IMR-90 (cell line): ENCODE measurements at regions not wholly inside any gene's neighbourhood (a gene's known extent, or its start where the extent isn't known, plus 50 kb on each side); places are given as distances from the start of the nearest gene placed in this dataset.

Experiments used
- ATAC-seq: fragments of 200-7000 bp; cut with Tn5 transposase; 2 replicates; pipeline ENCODE4 v1.9.1; 2020; ENCODE audit warnings: low read depth, mild to moderate bottlenecking, moderate library complexity
- BruUV-seq: library from RNA; stranded (reverse); fragments of 400-500 nt; replicated peaks from 2 replicates; lab custom pipeline; 2021; lab: Mats Ljungman, UMichigan
- CTCF ChIA-PET: fragments of 300-600 bp; formaldehyde crosslinking; extraction: SDS; loops from one replicate; lab custom pipeline; 2021; ENCODE audit warnings: antibody characterized with exemption; lab: Yijun Ruan, JAX
- POLR2A ChIA-PET: fragments of 300-600 bp; sonication (Branson Sonifier 250); formaldehyde crosslinking; loops from one replicate; lab custom pipeline; 2022; ENCODE audit warnings: antibody characterized with exemption; ENCODE audit not compliant: unreplicated experiment; lab: Charles Lee
- DNase-seq: peaks from one replicate; pipeline ENCODE4 v3.0.0; 2013
- H2AFZ ChIP-seq: replicated peaks from 2 replicates; pipeline ENCODE3; 2013; ENCODE audit warnings: low read length, mild to moderate bottlenecking; ENCODE audit not compliant: poor library complexity
- H2AK5ac ChIP-seq: 2 replicates; pipeline ENCODE4 v1.6.1; 2013; ENCODE audit warnings: low read depth, low read length, inconsistent platforms
- H2AK9ac ChIP-seq: replicated peaks from 2 replicates; pipeline ENCODE3; 2013; ENCODE audit warnings: mild to moderate bottlenecking, low read depth, low read length, moderate library complexity; ENCODE audit not compliant: poor library complexity
- H2BK120ac ChIP-seq: 2 replicates; pipeline ENCODE4 v1.6.1; 2013; ENCODE audit warnings: low read depth, low read length, inconsistent platforms
- H2BK15ac ChIP-seq: 3 replicates; pipeline ENCODE4 v1.6.1; 2013; ENCODE audit warnings: low read depth, low read length, inconsistent platforms
- H2BK20ac ChIP-seq: 2 replicates; pipeline ENCODE4 v1.6.1; 2013; ENCODE audit warnings: low read depth, mild to moderate bottlenecking, inconsistent platforms, low read length, moderate library complexity
- H2BK5ac ChIP-seq: 2 replicates; pipeline ENCODE4 v1.6.1; 2013; ENCODE audit warnings: mild to moderate bottlenecking, low read depth, low read length, inconsistent platforms; ENCODE audit not compliant: poor library complexity, severe bottlenecking
- H3K14ac ChIP-seq: replicated peaks from 2 replicates; pipeline ENCODE4 v1.6.1; 2013; ENCODE audit warnings: low read depth, low read length, inconsistent platforms
- H3K18ac ChIP-seq: 2 replicates; pipeline ENCODE4 v1.6.1; 2013; ENCODE audit warnings: low read depth, low read length, control low read depth
- H3K23ac ChIP-seq: 2 replicates; pipeline ENCODE4 v1.6.1; 2013; ENCODE audit warnings: low read depth, low read length, inconsistent platforms
- H3K27ac ChIP-seq: 2 replicates; pipeline ENCODE4 v1.5.1; 2013; ENCODE audit warnings: mild to moderate bottlenecking, control low read depth, low read length; ENCODE audit not compliant: insufficient read depth
- H3K27me3 ChIP-seq: 2 replicates; pipeline ENCODE4 v1.6.1; 2013; ENCODE audit warnings: low read length; ENCODE audit not compliant: control insufficient read depth, insufficient read depth
- H3K36me3 ChIP-seq: 2 replicates; pipeline ENCODE4 v1.6.1; 2013; ENCODE audit warnings: low read length, mixed read lengths; ENCODE audit not compliant: control insufficient read depth, insufficient read depth
- H3K4ac ChIP-seq: 2 replicates; pipeline ENCODE4 v1.6.1; 2013; ENCODE audit warnings: low read depth, low read length, inconsistent platforms
- H3K4me1 ChIP-seq: 2 replicates; pipeline ENCODE4 v1.6.1; 2013; ENCODE audit warnings: low read length, mixed read lengths; ENCODE audit not compliant: control insufficient read depth, insufficient read depth
- H3K4me2 ChIP-seq: 2 replicates; pipeline ENCODE4 v1.6.1; 2013; ENCODE audit warnings: low read depth, mild to moderate bottlenecking, control low read depth, low read length, moderate library complexity
- H3K4me3 ChIP-seq: 2 replicates; pipeline ENCODE4 v1.5.1; 2013; ENCODE audit warnings: low read depth, mild to moderate bottlenecking, control low read depth, low read length, moderate library complexity; ENCODE audit not compliant: insufficient read depth
- H3K56ac ChIP-seq: 2 replicates; pipeline ENCODE4 v1.6.1; 2013; ENCODE audit warnings: low read length, inconsistent platforms; ENCODE audit not compliant: insufficient read depth; ENCODE audit errors: extremely low read depth
- H3K79me1 ChIP-seq, 2 experiments: 2 replicates each; pipeline ENCODE4 v1.6.1; 2013; ENCODE audit warnings: low read length in 2 of 2, inconsistent platforms in 1 of 2, low read depth in 1 of 2
- H3K9ac ChIP-seq: 2 replicates; pipeline ENCODE4 v1.6.1; 2013; ENCODE audit warnings: low read depth, low read length, control low read depth
- H3K9me1 ChIP-seq: 2 replicates; pipeline ENCODE4 v1.6.1; 2013; ENCODE audit warnings: low read length, inconsistent platforms; ENCODE audit not compliant: insufficient read depth
- H3K9me3 ChIP-seq: 2 replicates; pipeline ENCODE4 v1.6.1; 2013; ENCODE audit warnings: low read length; ENCODE audit not compliant: control insufficient read depth, insufficient read depth
- H4K20me1 ChIP-seq: 2 replicates; pipeline ENCODE4 v1.6.1; 2013; ENCODE audit warnings: low read length, inconsistent platforms; ENCODE audit not compliant: insufficient read depth
- H4K5ac ChIP-seq: 2 replicates; pipeline ENCODE4 v1.6.1; 2013; ENCODE audit warnings: mild to moderate bottlenecking, low read depth, low read length, control low read depth
- H4K8ac ChIP-seq, 2 experiments: 2 replicates each; pipeline ENCODE4 v1.6.1; 2013; ENCODE audit warnings: low read depth in 2 of 2, low read length in 2 of 2, control low read depth in 1 of 2, inconsistent platforms in 1 of 2
- H4K91ac ChIP-seq: 2 replicates; pipeline ENCODE4 v1.6.1; 2013; ENCODE audit warnings: low read depth, low read length, inconsistent platforms; ENCODE audit not compliant: insufficient read depth
- BHLHE40 ChIP-seq: fragments of 150-350 bp; IDR thresholded peaks from 2 replicates; pipeline ENCODE4 v1.6.1; 2016; ENCODE audit warnings: mild to moderate bottlenecking, low read depth, low read length
- CEBPB ChIP-seq: IDR thresholded peaks from 2 replicates; pipeline ENCODE4 v1.6.1; 2012; ENCODE audit warnings: low read depth, low read length, improper control_type of control experiment
- CHD1 ChIP-seq: IDR thresholded peaks from 2 replicates; pipeline ENCODE4 v1.6.1; 2012; ENCODE audit warnings: low read depth, low read length, improper control_type of control experiment
- CTCF ChIP-seq: conservative IDR thresholded peaks from 2 replicates; pipeline ENCODE4 v1.5.1; 2012; ENCODE audit warnings: mild to moderate bottlenecking, low read depth, low read length, improper control_type of control experiment
- MAFK ChIP-seq: IDR thresholded peaks from 2 replicates; pipeline ENCODE4 v1.6.1; 2012; ENCODE audit warnings: low read depth, low read length, improper control_type of control experiment
- MAZ ChIP-seq: IDR thresholded peaks from 2 replicates; pipeline ENCODE4 v1.6.1; 2012; ENCODE audit warnings: low read depth, mild to moderate bottlenecking, low read length, improper control_type of control experiment, moderate library complexity, borderline replicate concordance
- MXI1 ChIP-seq: IDR thresholded peaks from 2 replicates; pipeline ENCODE4 v1.6.1; 2012; ENCODE audit warnings: low read depth, mild to moderate bottlenecking, low read length, moderate library complexity, borderline replicate concordance
- RAD21 ChIP-seq: IDR thresholded peaks from 2 replicates; pipeline ENCODE4 v1.6.1; 2012; ENCODE audit warnings: low read length, improper control_type of control experiment
- RCOR1 ChIP-seq: IDR thresholded peaks from 2 replicates; pipeline ENCODE4 v1.6.1; 2012; ENCODE audit warnings: mild to moderate bottlenecking, low read length, improper control_type of control experiment; ENCODE audit not compliant: insufficient replicate concordance
- RFX5 ChIP-seq: IDR thresholded peaks from 2 replicates; pipeline ENCODE4 v1.8.0; 2012; ENCODE audit warnings: low read depth, mild to moderate bottlenecking, low read length, moderate library complexity
- SMC3 ChIP-seq: fragments of 150-350 bp; IDR thresholded peaks from 2 replicates; pipeline ENCODE4 v1.6.1; 2016; ENCODE audit warnings: low read depth, mild to moderate bottlenecking, antibody characterized with exemption, low read length, moderate library complexity
- USF2 ChIP-seq: fragments of 150-350 bp; IDR thresholded peaks from 2 replicates; pipeline ENCODE4 v1.6.1; 2017; ENCODE audit warnings: mild to moderate bottlenecking, antibody characterized with exemption, low read length, low read depth
- WGBS, 2 experiments: methylation state at CpG; one replicate each; pipeline versions ENCODE4 v1.1.5 to v1.1.7; 2013; ENCODE audit warnings: missing lambda C conversion rate in 2 of 2; ENCODE audit not compliant: insufficient read length in 1 of 2; ENCODE audit errors: extremely low coverage in 2 of 2; 5-methylcytosine and 5-hydroxymethylcytosine counted together
- dilution Hi-C: fragments of 300-500 bp; cut with HindIII; formaldehyde crosslinking; loops from one replicate; pipeline ENCODE4 v1.14.3; 2018; ENCODE audit warnings: low sequenced_read_pairs; ENCODE audit not compliant: unreplicated experiment
- in situ Hi-C: fragments of 300-500 bp; cut with MboI; formaldehyde crosslinking; loops from 3 replicates; pipeline ENCODE4 v1.14.3; 2019; ENCODE audit warnings: low sequenced_read_pairs, inconsistent platforms, mixed read lengths
- intact Hi-C: fragments of 100-400 bp; cut with micrococcal nuclease; formaldehyde crosslinking; loops from 2 replicates; pipeline ENCODE4 v1.10.0; 2022

GRCh38 chr5:165576678-165577275, 2071.4 kb downstream of the MAT2B start:
- Histone ChIP-seq H3K4me1 (no peaks in the 10 kb centered on the region), H3K27me3 (no peaks in the 10 kb centered on the region), H4K5ac (no peak overlapping the region), H3K4ac (no peak overlapping the region), H4K91ac (no peak overlapping the region), H3K79me1 (no peaks in the 10 kb centered on the region), H4K8ac (no peak overlapping the region), H2AK5ac (no peak overlapping the region), H3K56ac (no peak overlapping the region), H3K14ac (no peak overlapping the region), H2BK5ac (no peak overlapping the region), H2BK20ac (no peak overlapping the region), H3K23ac (no peak overlapping the region), H4K20me1 (no peaks in the 10 kb centered on the region), H2BK120ac (no peak overlapping the region), H3K4me2 (no peak overlapping the region), H3K27ac (no peak overlapping the region), H3K4me3 (no peak overlapping the region), H3K9ac (no peak overlapping the region), H3K9me3 (no peaks in the 10 kb centered on the region), H3K9me1 (no peaks in the 10 kb centered on the region), H2AK9ac (no peak overlapping the region), H2AFZ (no peak overlapping the region), H3K18ac (no peak overlapping the region), H2BK15ac (no peak overlapping the region), H3K36me3 (no peaks in the 10 kb centered on the region)
- no CpG with 5 or more reads among the region's 3 CpGs for WGBS, 2 experiments
- ChIA-PET CTCF (no interaction called here), POLR2A (no interaction called here)
- DNase-seq (no peak), ATAC-seq (no peak)
- intact Hi-C loops, result no loop called here
- in situ Hi-C loops, result no loop called here
- no TSS peak for BruUV-seq
- TF ChIP-seq MXI1, result no peak
- no peak for TF ChIP-seq MAZ
- TF ChIP-seq SMC3, result no peak
- TF ChIP-seq BHLHE40, result no peak
- no peak for TF ChIP-seq RCOR1
- TF ChIP-seq USF2, result no peak
- TF ChIP-seq CEBPB, result no peak
- TF ChIP-seq CTCF, result no peak
- no peak for TF ChIP-seq RAD21
- TF ChIP-seq MAFK, result no peak
- no peak for TF ChIP-seq CHD1
- no peak for TF ChIP-seq RFX5
- dilution Hi-C loops, result no loop called here
